Lung (tissue), 11 donors: ENCODE measurements at regions not wholly inside any gene's neighbourhood (a gene's known extent, or its start where the extent isn't known, plus 50 kb on each side); places are given as distances from the start of the nearest gene placed in this dataset.

Source experiments
- ATAC-seq: fragments of 200-7000 bp; cut with Tn5 transposase; one replicate; pipeline ENCODE4 v1.9.1; 2020; ENCODE audit warnings: moderate number of reproducible peaks; ENCODE audit not compliant: insufficient read depth, low FRiP score
- DNase-seq, 3 donors: peaks; one replicate each; pipeline ENCODE4 v3.0.0-alpha.2; 2013 to 2017
- H3K27ac ChIP-seq, 2 donors: one replicate each; pipeline ENCODE4 v1.5.1; 2013; ENCODE audit warnings: mild to moderate bottlenecking in 2 of 2, moderate library complexity in 2 of 2, control low read depth in 1 of 2, inconsistent platforms in 1 of 2, low read depth in 1 of 2, low read length in 1 of 2
- H3K27me3 ChIP-seq, 3 donors: one replicate each; pipeline ENCODE4 v1.5.1; 2013; ENCODE audit warnings: low read length in 2 of 3; ENCODE audit not compliant: control insufficient read depth in 3 of 3, insufficient read depth in 3 of 3
- H3K36me3 ChIP-seq, 4 donors: one replicate each; pipeline ENCODE4 v1.5.1; 2013; ENCODE audit warnings: low read length in 4 of 4, mild to moderate bottlenecking in 1 of 4, moderate library complexity in 1 of 4; ENCODE audit not compliant: control insufficient read depth in 4 of 4, insufficient read depth in 4 of 4
- H3K4me1 ChIP-seq, 5 donors: one replicate each; pipeline ENCODE4 v1.5.1; 2013; ENCODE audit warnings: low read length in 5 of 5, mild to moderate bottlenecking in 2 of 5, moderate library complexity in 1 of 5; ENCODE audit not compliant: control insufficient read depth in 5 of 5, insufficient read depth in 5 of 5
- H3K4me3 ChIP-seq: one replicate; pipeline ENCODE4 v1.5.1; 2013; ENCODE audit warnings: mild to moderate bottlenecking, control low read depth, moderate library complexity
- H3K9ac ChIP-seq, 2 donors: one replicate each; pipeline ENCODE4 v1.5.1; 2013; ENCODE audit warnings: low read length in 2 of 2, control low read depth in 1 of 2; ENCODE audit not compliant: insufficient read depth in 1 of 2
- H3K9me3 ChIP-seq, 4 donors: one replicate each; pipeline ENCODE4 v1.5.1; 2013; ENCODE audit warnings: low read length in 3 of 4, mild to moderate bottlenecking in 1 of 4, moderate library complexity in 1 of 4; ENCODE audit not compliant: control insufficient read depth in 4 of 4, insufficient read depth in 3 of 4
- CTCF ChIP-seq: IDR thresholded peaks from 2 replicates; pipeline ENCODE4 v1.5.1; 2012; ENCODE audit warnings: mild to moderate bottlenecking; ENCODE audit errors: control extremely low read depth, extremely low read depth
- WGBS, 2 donors: extraction: QIAGEN DNeasy Blood & Tissue Kit; methylation state at CpG; one replicate each; pipeline ENCODE4 v1.1.7; 2013; 5-methylcytosine and 5-hydroxymethylcytosine counted together
- donor health status: control.
- donor health status: control.
- donor health status: Bipolar disorder and iron deficiency.
- donor health status: healthy.
- donor health status: DM: yes; HTN: yes; CAD: no.

- no peak overlapping the region for H3K4me3 ChIP-seq
- no peak overlapping the region for H3K9ac ChIP-seq
- no peak for ATAC-seq
- no peak for TF ChIP-seq CTCF
- H3K27ac ChIP-seq, result no peak overlapping the region
- WGBS, 2 donors, result 89 to 94% methylated on average over 6 of the region's 6 CpGs
- H3K27me3 ChIP-seq, result no peaks in the 10 kb centered on the region
- peaks cover 0 to 5% (median 0%) of the 10 kb centered on the region in 5 donors for H3K4me1 ChIP-seq
- H3K9me3 ChIP-seq, result peaks cover 0 to 4% (median 1%) of the 10 kb centered on the region in 4 donors
- H3K36me3 ChIP-seq, result no peaks in the 10 kb centered on the region
- no peak for DNase-seq
Measured at GRCh38 chr1:82534996-82535395, 734.3 kb downstream of the ADGRL2 start.

GRCh38 chr1:82525378-82525777 is 724.6 kb downstream of the ADGRL2 start:
- no peak for ATAC-seq
- H3K4me3 ChIP-seq, result no peak overlapping the region
- no peaks in the 10 kb centered on the region for H3K4me1 ChIP-seq
- no peak overlapping the region for H3K9ac ChIP-seq
- no peaks in the 10 kb centered on the region for H3K36me3 ChIP-seq
- no peaks in the 10 kb centered on the region for H3K27me3 ChIP-seq
- H3K9me3 ChIP-seq, result peaks cover 0 to under 1% (median 0%) of the 10 kb centered on the region in 4 donors
- no peak overlapping the region for H3K27ac ChIP-seq
- no peak for DNase-seq
- no peak for TF ChIP-seq CTCF

GRCh38 chr1:82520611-82521010 is 719.9 kb downstream of the ADGRL2 start:
- Histone ChIP-seq H3K27me3 (no peaks in the 10 kb centered on the region), H3K4me1 (peaks cover 0 to 9% (median 0%) of the 10 kb centered on the region in 5 donors), H3K9me3 (no peaks in the 10 kb centered on the region), H3K4me3 (no peak overlapping the region), H3K36me3 (no peaks in the 10 kb centered on the region), H3K9ac (no peak overlapping the region), H3K27ac (no peak overlapping the region)
- 89 to 93% methylated on average over 1 of the region's 1 CpG for WGBS, 2 donors
- DNase-seq, result no peak
- ATAC-seq, result no peak
- TF ChIP-seq CTCF, result no peak

GRCh38 chr1:82517586-82517985 is 716.9 kb downstream of the ADGRL2 start:
- Histone ChIP-seq H3K27me3 (no peaks in the 10 kb centered on the region), H3K9me3 (no peaks in the 10 kb centered on the region), H3K27ac (no peak overlapping the region), H3K36me3 (no peaks in the 10 kb centered on the region), H3K4me3 (no peak overlapping the region), H3K4me1 (peaks cover 0 to 9% (median 0%) of the 10 kb centered on the region in 5 donors), H3K9ac (no peak overlapping the region)
- WGBS, 2 donors, result 67 to 74% methylated on average over 8 of the region's 8 CpGs
- DNase-seq (peak; percentile 38 to 69 (median 48)), ATAC-seq (no peak)
- no peak for TF ChIP-seq CTCF
